SK-N-SH treated with all-trans-retinoic acid at 6 μM for 48 hours (cell line): ENCODE measurements at regions not wholly inside any gene's neighbourhood (a gene's known extent, or its start where the extent isn't known, plus 50 kb on each side); places are given as distances from the start of the nearest gene placed in this dataset.

Experiments
- ATAC-seq: fragments of 200-7000 bp; cut with Tn5 transposase; 3 replicates; pipeline ENCODE4 v1.9.1; 2020; ENCODE audit warnings: mild to moderate bottlenecking, moderate library complexity
- ARNTL ChIP-seq: fragments of 450-650 bp; formaldehyde crosslinking; IDR thresholded peaks from 2 replicates; pipeline ENCODE4 v1.5.0; 2020; ENCODE audit warnings: low read depth, mild to moderate bottlenecking, moderate library complexity, borderline replicate concordance
- BACH2 ChIP-seq: fragments of 250-450 bp; sonication (Bioruptor Pico); IDR thresholded peaks from 2 replicates; pipeline ENCODE4 v1.9.0; 2021; ENCODE audit warnings: mild to moderate bottlenecking, borderline replicate concordance
- CREB5 ChIP-seq: fragments of 250-450 bp; sonication (Bioruptor Pico); IDR thresholded peaks from 2 replicates; pipeline ENCODE4 v1.5.1; 2020; ENCODE audit warnings: low read depth, mild to moderate bottlenecking, moderate library complexity
- CSDC2 ChIP-seq: fragments of 250-450 bp; sonication (Bioruptor Pico); IDR thresholded peaks from 2 replicates; pipeline ENCODE4 v1.5.0; 2020; ENCODE audit warnings: mild to moderate bottlenecking, moderate library complexity
- CSRNP3 ChIP-seq: fragments of 250-450 bp; sonication (Bioruptor Pico); IDR thresholded peaks from 2 replicates; pipeline ENCODE4 v1.5.1; 2021; ENCODE audit warnings: mild to moderate bottlenecking, moderate library complexity
- ESRRG ChIP-seq: fragments of 250-450 bp; sonication (Bioruptor Pico); IDR thresholded peaks from 2 replicates; pipeline ENCODE4 v1.6.1; 2021; ENCODE audit warnings: mild to moderate bottlenecking
- GLIS3 ChIP-seq: fragments of 250-450 bp; sonication (Bioruptor Pico); IDR thresholded peaks from 2 replicates; pipeline ENCODE4 v1.5.0; 2020; ENCODE audit warnings: mild to moderate bottlenecking, moderate library complexity
- ISL1 ChIP-seq: fragments of 250-450 bp; sonication (Bioruptor Pico); IDR thresholded peaks from 2 replicates; pipeline ENCODE4 v2.1.2; 2022; ENCODE audit warnings: mild to moderate bottlenecking, moderate library complexity
- OSR1 ChIP-seq: fragments of 250-450 bp; sonication (Bioruptor Pico); IDR thresholded peaks from 2 replicates; pipeline ENCODE4 v1.8.0; 2022; ENCODE audit warnings: moderate library complexity, mild to moderate bottlenecking, inconsistent platforms
- POU6F1 ChIP-seq: fragments of 250-450 bp; sonication (Bioruptor Pico); IDR thresholded peaks from 2 replicates; pipeline ENCODE4 v1.8.0; 2021; ENCODE audit warnings: low read depth, mild to moderate bottlenecking, moderate library complexity, borderline replicate concordance
- PPARA ChIP-seq: fragments of 250-450 bp; sonication (Bioruptor Pico); IDR thresholded peaks from 2 replicates; pipeline ENCODE4 v1.5.0; 2020; ENCODE audit warnings: mild to moderate bottlenecking, borderline replicate concordance
- RARB ChIP-seq: fragments of 250-450 bp; sonication (Bioruptor Pico); IDR thresholded peaks from 2 replicates; pipeline ENCODE4 v1.8.0; 2021; ENCODE audit warnings: mild to moderate bottlenecking, moderate library complexity
- TOX ChIP-seq: fragments of 250-450 bp; sonication (Bioruptor Pico); IDR thresholded peaks from 2 replicates; pipeline ENCODE4 v1.8.0; 2021; ENCODE audit warnings: mild to moderate bottlenecking, moderate library complexity, borderline replicate concordance
- ZC3H10 ChIP-seq: fragments of 250-450 bp; sonication (Bioruptor Pico); IDR thresholded peaks from 2 replicates; pipeline ENCODE4 v1.5.1; 2021; ENCODE audit warnings: mild to moderate bottlenecking, moderate library complexity
- ZFP3 ChIP-seq: fragments of 250-450 bp; sonication (Bioruptor Pico); IDR thresholded peaks from 2 replicates; pipeline ENCODE4 v1.5.0; 2020; ENCODE audit warnings: mild to moderate bottlenecking, moderate library complexity
- ZFP30 ChIP-seq: fragments of 450-650 bp; formaldehyde crosslinking; IDR thresholded peaks from 2 replicates; pipeline ENCODE4 v1.5.0; 2022; ENCODE audit warnings: mild to moderate bottlenecking, moderate library complexity
- ZNF565 ChIP-seq: fragments of 450-650 bp; formaldehyde crosslinking; conservative IDR thresholded peaks from 2 replicates; pipeline ENCODE4 v1.5.0; 2020; ENCODE audit warnings: low read depth, mild to moderate bottlenecking, moderate library complexity
- ZNF70 ChIP-seq: fragments of 450-650 bp; formaldehyde crosslinking; IDR thresholded peaks from 2 replicates; pipeline ENCODE4 v1.5.0; 2020; ENCODE audit warnings: mild to moderate bottlenecking, moderate library complexity
- ZNF8 ChIP-seq: fragments of 450-650 bp; formaldehyde crosslinking; IDR thresholded peaks from 2 replicates; pipeline ENCODE4 v1.5.0; 2020; ENCODE audit warnings: mild to moderate bottlenecking, moderate library complexity
- TF ChIP-seq, protein P1 (sequence below): fragments of 250-450 bp; sonication (Bioruptor Pico); IDR thresholded peaks from 2 replicates; pipeline ENCODE4 v1.8.0; 2020; ENCODE audit warnings: mild to moderate bottlenecking, moderate library complexity, borderline replicate concordance

- TF ChIP-seq POU6F1 (CRISPR knock-in tag): no peak
- TF ChIP-seq TOX: no peak
- no peak for TF ChIP-seq ZC3H10 (CRISPR knock-in tag)
- no peak for TF ChIP-seq CSDC2 (CRISPR knock-in tag)
- TF ChIP-seq ARNTL (CRISPR knock-in tag): no peak
- TF ChIP-seq ISL1: no peak
- TF ChIP-seq OSR1 (CRISPR knock-in tag): no peak
Measured at GRCh38 chr13:46992383-46992952, 95.6 kb upstream of the HTR2A start (continued).

GRCh38 chr13:46983881-46984280, 87.0 kb upstream of the HTR2A start:
- TF ChIP-seq ZC3H10 (CRISPR knock-in tag) (no peak), CSDC2 (CRISPR knock-in tag) (no peak), ISL1 (no peak), CSRNP3 (CRISPR knock-in tag) (no peak), ZNF70 (CRISPR knock-in tag) (no peak), ESRRG (CRISPR knock-in tag) (no peak), OSR1 (CRISPR knock-in tag) (no peak), ZFP30 (CRISPR knock-in tag) (no peak)
- ATAC-seq: no peak

DNA sequence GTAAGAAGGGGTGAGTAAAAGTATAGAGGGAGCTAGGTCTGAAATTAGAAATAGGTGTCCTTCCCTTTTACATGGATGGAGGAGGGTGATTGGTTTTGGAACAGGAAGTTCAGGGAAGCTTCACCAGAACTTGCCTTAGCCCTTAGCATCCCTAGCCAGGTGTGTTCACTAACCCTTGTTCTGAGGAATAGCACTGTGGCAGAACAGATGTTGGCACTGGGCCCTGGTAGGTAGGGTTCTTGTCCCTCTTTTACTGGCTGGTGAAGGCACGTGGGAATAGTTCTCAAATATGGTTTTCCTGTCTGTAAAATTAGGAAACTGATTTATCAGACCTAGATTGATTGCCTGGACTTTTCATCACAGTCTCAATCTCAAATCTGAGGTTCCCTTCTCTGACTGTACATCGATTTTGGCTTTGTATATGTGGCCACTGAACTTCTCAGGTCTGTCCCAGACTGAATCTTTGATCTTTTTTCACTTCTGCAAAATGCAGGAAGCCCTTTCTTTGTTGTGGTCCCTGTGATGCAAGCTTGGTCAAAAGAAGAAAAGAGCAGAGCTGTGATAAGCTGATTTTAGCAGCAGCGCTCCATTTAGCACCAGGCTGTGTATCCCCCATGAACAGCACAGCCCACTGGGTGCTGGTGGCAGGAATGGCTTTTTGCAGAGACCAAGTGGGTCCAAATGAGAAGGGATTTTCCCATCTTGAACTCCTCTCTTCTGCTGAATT, 86.2 kb upstream of the HTR2A start:
- ATAC-seq: no peak
- TF ChIP-seq PPARA: no peak
- no peak for TF ChIP-seq OSR1 (CRISPR knock-in tag)
- no peak for TF ChIP-seq ZC3H10 (CRISPR knock-in tag)
- TF ChIP-seq ISL1: no peak
- TF ChIP-seq CSDC2 (CRISPR knock-in tag): no peak
- TF ChIP-seq ZNF8: no peak
- TF ChIP-seq, protein P1, sequence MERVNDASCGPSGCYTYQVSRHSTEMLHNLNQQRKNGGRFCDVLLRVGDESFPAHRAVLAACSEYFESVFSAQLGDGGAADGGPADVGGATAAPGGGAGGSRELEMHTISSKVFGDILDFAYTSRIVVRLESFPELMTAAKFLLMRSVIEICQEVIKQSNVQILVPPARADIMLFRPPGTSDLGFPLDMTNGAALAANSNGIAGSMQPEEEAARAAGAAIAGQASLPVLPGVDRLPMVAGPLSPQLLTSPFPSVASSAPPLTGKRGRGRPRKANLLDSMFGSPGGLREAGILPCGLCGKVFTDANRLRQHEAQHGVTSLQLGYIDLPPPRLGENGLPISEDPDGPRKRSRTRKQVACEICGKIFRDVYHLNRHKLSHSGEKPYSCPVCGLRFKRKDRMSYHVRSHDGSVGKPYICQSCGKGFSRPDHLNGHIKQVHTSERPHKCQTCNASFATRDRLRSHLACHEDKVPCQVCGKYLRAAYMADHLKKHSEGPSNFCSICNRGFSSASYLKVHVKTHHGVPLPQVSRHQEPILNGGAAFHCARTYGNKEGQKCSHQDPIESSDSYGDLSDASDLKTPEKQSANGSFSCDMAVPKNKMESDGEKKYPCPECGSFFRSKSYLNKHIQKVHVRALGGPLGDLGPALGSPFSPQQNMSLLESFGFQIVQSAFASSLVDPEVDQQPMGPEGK (CRISPR knock-in tag): no peak

GRCh38 chr13:46975173-46975572, 78.3 kb upstream of the HTR2A start:
- no peak for TF ChIP-seq GLIS3 (CRISPR knock-in tag)
- no peak for TF ChIP-seq ZC3H10 (CRISPR knock-in tag)
- TF ChIP-seq ZFP30 (CRISPR knock-in tag): no peak
- TF ChIP-seq ZFP3 (CRISPR knock-in tag): no peak
- TF ChIP-seq CREB5 (CRISPR knock-in tag): no peak
- TF ChIP-seq CSDC2 (CRISPR knock-in tag): no peak
- no peak for TF ChIP-seq ESRRG (CRISPR knock-in tag)
- no peak for TF ChIP-seq RARB (CRISPR knock-in tag)
- TF ChIP-seq BACH2 (CRISPR knock-in tag): no peak
- TF ChIP-seq ARNTL (CRISPR knock-in tag): no peak
- no peak for ATAC-seq

DNA sequence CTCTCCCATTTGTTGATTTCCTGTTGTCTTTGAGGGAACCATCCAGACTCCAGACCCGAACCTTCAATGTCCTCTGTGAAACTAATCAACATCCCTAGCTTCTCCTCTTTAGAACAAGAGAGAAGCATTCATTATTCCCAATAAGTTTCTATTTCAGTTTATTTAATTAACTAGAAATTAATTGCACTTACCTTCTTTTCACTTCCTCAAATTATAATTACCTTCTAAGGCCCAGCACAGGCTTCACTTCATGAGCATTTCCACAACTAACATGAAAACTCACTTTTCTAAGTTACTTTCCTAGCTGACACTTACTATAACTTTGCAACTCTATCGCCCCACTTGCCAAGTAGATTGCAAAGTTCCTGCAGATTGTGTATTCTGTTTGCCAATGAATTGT, 71.6 kb upstream of the HTR2A start:
- TF ChIP-seq, protein P1 (CRISPR knock-in tag): no peak
- TF ChIP-seq TOX (no peak), ZNF70 (CRISPR knock-in tag) (no peak), GLIS3 (CRISPR knock-in tag) (no peak), ZFP3 (CRISPR knock-in tag) (no peak), ZNF565 (CRISPR knock-in tag) (no peak), ZFP30 (CRISPR knock-in tag) (no peak)
- no peak for ATAC-seq
